NB4 (cell line): ENCODE measurements at regions not wholly inside any gene's neighbourhood (a gene's known extent, or its start where the extent isn't known, plus 50 kb on each side); places are given as distances from the start of the nearest gene placed in this dataset.

Experiments
- CTCF ChIP-seq: IDR thresholded peaks from one replicate; pipeline ENCODE4 v1.5.1; 2012; ENCODE audit warnings: low read depth, low read length
- MAX ChIP-seq: IDR thresholded peaks from 2 replicates; pipeline ENCODE4 v1.6.1; 2011; ENCODE audit warnings: low read depth, low read length
- POLR2A ChIP-seq: IDR thresholded peaks from 2 replicates; pipeline ENCODE4 v1.6.1; 2011; ENCODE audit warnings: mild to moderate bottlenecking; ENCODE audit not compliant: insufficient read length; ENCODE audit errors: extremely low read depth

GRCh38 chr18:67331857-67332256 lies 184.7 kb downstream of the DSEL start:
- TF ChIP-seq POLR2A = no peak
- no peak for TF ChIP-seq CTCF
- TF ChIP-seq MAX = no peak
